ENCODE measurements at regions not wholly inside any gene's neighbourhood (a gene's known extent, or its start where the extent isn't known, plus 50 kb on each side); places are given as distances from the start of the nearest gene placed in this dataset.
"Not testable (repeated sequence)": the region's sequence is repeated elsewhere in the genome, so short reads cannot be mapped to it uniquely, and the experiment has no call there.

DNA sequence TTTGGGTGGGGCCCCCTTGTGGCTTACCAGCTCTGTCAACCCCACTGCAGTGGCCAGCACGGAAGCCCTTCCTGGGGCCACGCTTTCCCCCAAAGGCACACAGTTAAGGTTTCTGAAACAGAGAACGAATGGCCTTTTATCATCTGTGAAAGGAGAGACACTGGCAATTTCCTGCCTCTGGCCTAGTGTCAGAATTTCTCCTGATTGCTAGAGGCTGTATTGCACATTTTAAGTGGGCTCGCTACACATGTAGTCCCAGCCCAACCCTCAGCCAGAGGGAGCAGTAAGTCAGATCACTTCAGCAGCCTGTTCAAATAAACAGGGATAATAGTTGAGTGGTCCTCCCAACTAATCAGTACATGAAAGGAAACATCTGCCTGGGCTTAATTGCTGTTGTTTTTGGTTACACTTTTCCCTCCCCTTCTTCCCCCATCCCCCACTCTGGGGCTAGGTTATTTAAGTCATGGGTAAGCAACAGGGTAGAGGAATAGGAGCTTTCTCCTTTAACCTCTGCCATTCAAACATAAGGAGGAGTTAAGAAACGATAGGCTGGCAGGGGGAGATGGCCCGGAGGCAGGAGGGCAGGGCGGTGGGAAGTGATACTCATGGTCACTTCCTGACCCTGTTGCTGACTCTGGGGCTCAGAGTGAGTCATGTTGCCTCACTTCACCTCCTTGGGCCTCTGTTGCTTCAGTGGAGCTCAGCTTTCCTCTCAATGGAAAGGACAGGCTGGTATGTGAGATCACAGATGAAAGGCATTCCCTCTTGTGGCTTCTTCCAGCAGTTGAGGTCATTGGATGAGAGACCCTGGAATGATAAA is 89.3 kb upstream of the IKBKE start:
- TF ChIP-seq, protein P1, sequence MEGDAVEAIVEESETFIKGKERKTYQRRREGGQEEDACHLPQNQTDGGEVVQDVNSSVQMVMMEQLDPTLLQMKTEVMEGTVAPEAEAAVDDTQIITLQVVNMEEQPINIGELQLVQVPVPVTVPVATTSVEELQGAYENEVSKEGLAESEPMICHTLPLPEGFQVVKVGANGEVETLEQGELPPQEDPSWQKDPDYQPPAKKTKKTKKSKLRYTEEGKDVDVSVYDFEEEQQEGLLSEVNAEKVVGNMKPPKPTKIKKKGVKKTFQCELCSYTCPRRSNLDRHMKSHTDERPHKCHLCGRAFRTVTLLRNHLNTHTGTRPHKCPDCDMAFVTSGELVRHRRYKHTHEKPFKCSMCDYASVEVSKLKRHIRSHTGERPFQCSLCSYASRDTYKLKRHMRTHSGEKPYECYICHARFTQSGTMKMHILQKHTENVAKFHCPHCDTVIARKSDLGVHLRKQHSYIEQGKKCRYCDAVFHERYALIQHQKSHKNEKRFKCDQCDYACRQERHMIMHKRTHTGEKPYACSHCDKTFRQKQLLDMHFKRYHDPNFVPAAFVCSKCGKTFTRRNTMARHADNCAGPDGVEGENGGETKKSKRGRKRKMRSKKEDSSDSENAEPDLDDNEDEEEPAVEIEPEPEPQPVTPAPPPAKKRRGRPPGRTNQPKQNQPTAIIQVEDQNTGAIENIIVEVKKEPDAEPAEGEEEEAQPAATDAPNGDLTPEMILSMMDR (conservative IDR thresholded peaks at IDR 0.05), result not testable (repeated sequence)
- not testable (repeated sequence) for TF ChIP-seq ZFX (IDR thresholded peaks at IDR 0.05)
